ENCODE measurements at regions not wholly inside any gene's neighbourhood (a gene's known extent, or its start where the extent isn't known, plus 50 kb on each side); places are given as distances from the start of the nearest gene placed in this dataset.

DNA sequence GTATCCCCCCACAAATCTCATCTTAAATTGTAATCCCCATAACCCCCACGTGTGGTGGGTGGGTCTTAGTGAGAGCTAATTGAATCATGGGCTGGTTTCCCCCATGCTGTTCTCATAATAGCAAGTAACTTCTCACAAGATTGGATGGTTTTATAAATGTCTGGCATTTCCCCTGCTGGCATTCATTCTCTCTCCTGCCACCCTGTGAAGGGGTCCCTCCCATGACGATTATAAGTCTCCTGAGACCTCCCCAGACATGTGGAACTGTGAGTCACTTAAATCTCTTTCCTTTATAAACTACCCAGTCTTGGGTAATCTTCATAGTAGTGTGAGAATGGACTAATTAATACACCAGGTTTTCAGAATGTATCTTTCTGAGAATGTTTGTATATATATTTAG lies 1159.4 kb downstream of the FAM181B start:
- no peak overlapping the region for H4K5ac ChIP-seq (ENCODE audit: low read depth, low read length)
- H4K8ac ChIP-seq (ENCODE audit: low read depth in 2 of 2, low read length in 2 of 2) = no peak overlapping the region
- no peak overlapping the region for H3K23ac ChIP-seq (ENCODE audit: low read depth, low read length)
- no peak overlapping the region for H2AFZ ChIP-seq (replicated peaks; ENCODE audit: low read length, poor library complexity)
- H2AK9ac ChIP-seq (replicated peaks; ENCODE audit: low read depth, low read length, poor library complexity) = no peak overlapping the region
- dilution Hi-C loops (cut with HindIII; ENCODE audit: low sequenced_read_pairs, unreplicated experiment) = no loop called here
- no peak overlapping the region for H2AK5ac ChIP-seq (ENCODE audit: low read depth, low read length)
- BruUV-seq (replicated peaks) = no TSS peak
- H3K4me2 ChIP-seq (ENCODE audit: low read depth, low read length) = no peak overlapping the region
- no peaks in the 10 kb centered on the region for H4K20me1 ChIP-seq (ENCODE audit: insufficient read depth, low read length)
- no peak overlapping the region for H4K91ac ChIP-seq (ENCODE audit: insufficient read depth, low read depth, low read length)
- TF ChIP-seq MAZ (IDR thresholded peaks at IDR 0.05; ENCODE audit: borderline replicate concordance, low read depth, low read length) (no peak), USF2 (IDR thresholded peaks at IDR 0.05; ENCODE audit: low read depth, low read length) (no peak), BHLHE40 (IDR thresholded peaks at IDR 0.05; ENCODE audit: low read depth, low read length) (no peak), FOS (IDR thresholded peaks at IDR 0.05; ENCODE audit: low read depth, low read length) (no peak), MXI1 (IDR thresholded peaks at IDR 0.05; ENCODE audit: borderline replicate concordance, low read depth, low read length) (no peak), CHD1 (IDR thresholded peaks at IDR 0.05; ENCODE audit: low read depth, low read length) (no peak), POLR2A (IDR thresholded peaks at IDR 0.05; ENCODE audit: low read depth, low read length) (no peak), SMC3 (IDR thresholded peaks at IDR 0.05; ENCODE audit: low read depth, low read length) (no peak), RCOR1 (IDR thresholded peaks at IDR 0.05; ENCODE audit: insufficient replicate concordance, low read length) (no peak), RAD21 (IDR thresholded peaks at IDR 0.05; ENCODE audit: low read length) (no peak), MAFK (IDR thresholded peaks at IDR 0.05; ENCODE audit: low read depth, low read length) (no peak), NFE2L2 (IDR thresholded peaks at IDR 0.05; ENCODE audit: low read depth, low read length) (no peak), RFX5 (IDR thresholded peaks at IDR 0.05; ENCODE audit: low read depth, low read length) (no peak), CEBPB (IDR thresholded peaks at IDR 0.05; ENCODE audit: low read depth, low read length) (no peak)
- TF ChIP-seq, protein P1, sequence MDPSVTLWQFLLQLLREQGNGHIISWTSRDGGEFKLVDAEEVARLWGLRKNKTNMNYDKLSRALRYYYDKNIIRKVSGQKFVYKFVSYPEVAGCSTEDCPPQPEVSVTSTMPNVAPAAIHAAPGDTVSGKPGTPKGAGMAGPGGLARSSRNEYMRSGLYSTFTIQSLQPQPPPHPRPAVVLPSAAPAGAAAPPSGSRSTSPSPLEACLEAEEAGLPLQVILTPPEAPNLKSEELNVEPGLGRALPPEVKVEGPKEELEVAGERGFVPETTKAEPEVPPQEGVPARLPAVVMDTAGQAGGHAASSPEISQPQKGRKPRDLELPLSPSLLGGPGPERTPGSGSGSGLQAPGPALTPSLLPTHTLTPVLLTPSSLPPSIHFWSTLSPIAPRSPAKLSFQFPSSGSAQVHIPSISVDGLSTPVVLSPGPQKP (IDR thresholded peaks at IDR 0.05; ENCODE audit: borderline replicate concordance, low read depth, low read length) = no peak
- TF ChIP-seq, protein P2, sequence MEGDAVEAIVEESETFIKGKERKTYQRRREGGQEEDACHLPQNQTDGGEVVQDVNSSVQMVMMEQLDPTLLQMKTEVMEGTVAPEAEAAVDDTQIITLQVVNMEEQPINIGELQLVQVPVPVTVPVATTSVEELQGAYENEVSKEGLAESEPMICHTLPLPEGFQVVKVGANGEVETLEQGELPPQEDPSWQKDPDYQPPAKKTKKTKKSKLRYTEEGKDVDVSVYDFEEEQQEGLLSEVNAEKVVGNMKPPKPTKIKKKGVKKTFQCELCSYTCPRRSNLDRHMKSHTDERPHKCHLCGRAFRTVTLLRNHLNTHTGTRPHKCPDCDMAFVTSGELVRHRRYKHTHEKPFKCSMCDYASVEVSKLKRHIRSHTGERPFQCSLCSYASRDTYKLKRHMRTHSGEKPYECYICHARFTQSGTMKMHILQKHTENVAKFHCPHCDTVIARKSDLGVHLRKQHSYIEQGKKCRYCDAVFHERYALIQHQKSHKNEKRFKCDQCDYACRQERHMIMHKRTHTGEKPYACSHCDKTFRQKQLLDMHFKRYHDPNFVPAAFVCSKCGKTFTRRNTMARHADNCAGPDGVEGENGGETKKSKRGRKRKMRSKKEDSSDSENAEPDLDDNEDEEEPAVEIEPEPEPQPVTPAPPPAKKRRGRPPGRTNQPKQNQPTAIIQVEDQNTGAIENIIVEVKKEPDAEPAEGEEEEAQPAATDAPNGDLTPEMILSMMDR (conservative IDR thresholded peaks at IDR 0.05; ENCODE audit: low read depth, low read length) = no peak
- no CpG with 5 or more reads among the region's 2 CpGs for WGBS, 2 experiments (ENCODE audit: extremely low coverage in 2 of 2, insufficient read length in 1 of 2)
- H2BK5ac ChIP-seq (ENCODE audit: low read depth, low read length, poor library complexity, severe bottlenecking) = no peak overlapping the region
- no peaks in the 10 kb centered on the region for H3K36me3 ChIP-seq (ENCODE audit: control insufficient read depth, insufficient read depth, low read length)
- no peaks in the 10 kb centered on the region for H3K9me3 ChIP-seq (ENCODE audit: control insufficient read depth, insufficient read depth, low read length)
- H3K18ac ChIP-seq (ENCODE audit: low read depth, low read length) = no peak overlapping the region
- no peak overlapping the region for H3K56ac ChIP-seq (ENCODE audit: extremely low read depth, insufficient read depth, low read length)
- H2BK120ac ChIP-seq (ENCODE audit: low read depth, low read length) = no peak overlapping the region
- H3K27ac ChIP-seq (ENCODE audit: insufficient read depth, low read length) = no peak overlapping the region
- no peaks in the 10 kb centered on the region for H3K9me1 ChIP-seq (ENCODE audit: insufficient read depth, low read length)
- no peak for ATAC-seq (ENCODE audit: low read depth)
- H2BK20ac ChIP-seq (ENCODE audit: low read depth, low read length) = no peak overlapping the region
- no peaks in the 10 kb centered on the region for H3K4me1 ChIP-seq (ENCODE audit: control insufficient read depth, insufficient read depth, low read length)
- ChIA-PET CTCF (no interaction called here), POLR2A (ENCODE audit: unreplicated experiment) (no interaction called here)
- no peaks in the 10 kb centered on the region for H3K27me3 ChIP-seq (ENCODE audit: control insufficient read depth, insufficient read depth, low read length)
- no peak overlapping the region for H3K9ac ChIP-seq (ENCODE audit: low read depth, low read length)
- H3K4me3 ChIP-seq (ENCODE audit: insufficient read depth, low read depth, low read length) = no peak overlapping the region
- no peak overlapping the region for H2BK15ac ChIP-seq (ENCODE audit: low read depth, low read length)
- no peak overlapping the region for H3K14ac ChIP-seq (replicated peaks; ENCODE audit: low read depth, low read length)
- H3K79me1 ChIP-seq (ENCODE audit: low read depth in 1 of 2, low read length in 2 of 2) = no peaks in the 10 kb centered on the region
- in situ Hi-C loops (cut with MboI; ENCODE audit: low sequenced_read_pairs) = no loop called here
- intact Hi-C loops (cut with micrococcal nuclease) = no loop called here
- no peak overlapping the region for H3K4ac ChIP-seq (ENCODE audit: low read depth, low read length)
- no peak for DNase-seq
